Central memory CD4-positive, alpha-beta T cell (primary cell): ENCODE measurements at regions not wholly inside any gene's neighbourhood (a gene's known extent, or its start where the extent isn't known, plus 50 kb on each side); places are given as distances from the start of the nearest gene placed in this dataset.

ENCODE experiments used
- DNase-seq: peaks from one replicate; pipeline ENCODE4 v3.0.0; 2022

DNA sequence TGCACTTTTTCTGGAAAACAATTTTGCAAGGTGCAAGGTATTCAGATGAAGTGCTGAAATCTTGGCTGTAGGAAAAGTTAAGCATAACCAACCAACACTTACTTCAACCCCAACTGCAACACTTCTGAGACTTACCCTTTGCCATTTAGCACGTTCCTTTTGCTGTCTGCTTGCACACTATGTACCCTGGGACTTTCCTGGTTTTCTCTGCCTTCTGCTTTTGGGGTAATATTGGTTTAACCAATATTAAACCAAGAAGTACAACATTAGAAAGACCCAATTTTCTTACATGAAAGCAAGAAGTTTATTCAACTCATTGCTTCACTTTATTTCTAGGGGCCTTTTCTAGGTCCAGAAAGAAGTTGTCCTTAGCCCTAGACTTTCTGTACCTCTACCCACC lies 193.0 kb downstream of the HLX start:
- no peak for DNase-seq

DNA sequence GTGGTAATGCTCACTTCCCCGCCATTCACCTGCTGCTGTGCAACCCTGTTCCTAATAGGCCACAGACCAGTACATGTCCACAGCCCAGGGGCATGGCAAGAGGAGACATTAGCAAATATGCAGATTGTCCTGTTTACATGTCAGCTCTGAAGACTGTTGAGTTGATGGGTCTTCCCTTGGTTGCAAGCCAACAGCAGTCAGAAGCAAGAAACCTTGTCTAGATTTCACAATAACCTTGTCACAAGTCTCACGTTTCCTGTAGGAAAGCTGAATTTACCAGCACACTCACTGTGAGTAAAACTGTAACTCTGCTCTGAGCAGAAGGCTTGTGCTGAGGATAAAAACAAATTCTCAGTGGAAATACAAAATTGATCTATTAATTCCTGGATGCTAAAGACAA lies 195.1 kb downstream of the HLX start:
- DNase-seq: no peak

GRCh38 chr1:221075911-221076310 lies 196.7 kb downstream of the HLX start:
- no peak for DNase-seq

DNA sequence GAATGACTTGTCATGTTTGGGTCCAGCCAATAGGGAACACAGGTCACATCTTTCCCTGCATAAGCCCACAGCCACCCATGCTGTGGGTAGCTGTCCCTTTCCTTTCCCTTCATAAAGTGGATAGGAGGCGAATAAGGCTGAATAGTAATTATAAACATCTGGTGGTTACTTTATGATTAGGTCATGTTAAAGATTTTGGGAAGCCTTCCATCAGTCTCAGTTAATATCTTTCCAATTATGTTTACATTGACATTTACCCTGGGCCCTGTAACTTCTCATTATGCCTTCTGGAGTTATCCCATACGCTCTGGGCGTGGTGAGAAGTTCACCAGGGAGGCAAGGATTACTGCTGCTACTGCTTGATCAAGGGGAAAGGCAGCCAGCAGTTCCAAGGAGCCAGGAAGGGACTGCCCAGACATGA lies 197.2 kb downstream of the HLX start:
- DNase-seq: no peak

DNA sequence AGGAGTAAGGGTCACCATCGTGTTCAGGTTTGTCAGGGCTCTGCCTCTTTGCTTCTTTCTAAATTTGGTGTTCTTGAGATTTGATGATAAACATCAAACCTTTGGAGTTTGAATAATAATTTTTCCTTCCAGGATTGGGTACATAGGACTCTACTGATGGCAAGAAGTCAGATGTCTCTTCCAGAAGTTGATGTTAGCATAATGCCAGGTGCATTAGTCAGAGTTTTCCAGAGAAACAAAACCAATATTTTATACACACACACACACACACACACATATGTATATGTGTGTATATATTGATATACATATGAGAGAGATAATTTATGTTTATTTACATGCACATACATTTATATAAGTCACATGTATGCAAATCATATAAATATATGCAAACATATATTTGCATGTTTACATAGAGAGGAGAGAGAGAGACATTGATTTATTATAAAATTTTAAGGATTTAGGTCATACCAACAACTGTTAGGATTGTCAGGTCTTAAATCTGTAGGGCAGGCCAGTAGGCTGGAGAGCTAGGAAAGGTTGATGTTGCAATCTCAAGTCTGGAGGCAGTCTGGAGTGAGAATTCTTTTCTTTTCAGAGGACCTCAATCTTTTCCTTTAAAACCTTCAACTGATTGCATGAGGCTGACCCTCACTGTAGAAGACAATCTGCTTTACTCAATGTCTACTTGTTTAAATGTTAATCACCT lies 199.2 kb downstream of the HLX start:
- no peak for DNase-seq

DNA sequence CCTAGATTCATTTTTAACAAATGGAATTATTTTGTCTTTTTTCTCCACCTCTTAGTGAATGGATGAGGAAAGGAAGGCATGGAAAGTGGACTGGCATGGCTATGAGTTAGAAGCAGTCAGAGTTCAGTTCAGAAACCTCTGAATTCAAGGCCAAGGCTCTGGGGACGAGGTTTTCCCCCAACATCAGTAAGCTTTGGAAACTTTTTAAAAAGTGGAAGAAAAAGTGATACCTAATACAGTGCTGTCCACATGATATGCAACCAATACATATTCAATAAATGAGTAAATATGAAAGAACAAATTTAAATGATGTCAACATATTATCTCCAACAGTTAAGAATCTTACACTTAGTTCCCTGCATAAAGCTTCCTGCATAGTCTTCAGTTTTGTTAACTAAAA lies 204.7 kb downstream of the HLX start:
- no peak for DNase-seq

DNA sequence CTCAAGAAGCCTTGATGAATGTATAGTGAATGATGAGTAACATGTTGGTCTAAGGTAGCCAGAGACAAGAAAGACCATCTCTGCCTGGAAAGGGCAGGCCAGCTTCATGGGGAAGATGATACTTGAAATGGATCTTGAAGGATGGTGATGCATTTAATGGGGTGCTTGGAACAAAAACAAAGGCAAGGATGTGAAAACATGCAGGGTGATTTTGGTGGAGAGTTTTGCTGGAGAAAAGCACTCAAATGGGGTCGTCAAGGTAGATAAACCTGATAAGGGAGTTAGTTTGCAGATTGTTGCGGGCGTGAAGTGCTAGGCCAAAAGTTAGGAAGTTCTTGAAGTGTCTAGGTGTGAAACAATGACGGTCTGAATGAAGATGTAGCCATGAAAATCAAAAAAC lies 205.4 kb downstream of the HLX start:
- DNase-seq: no peak

GRCh38 chr1:221085701-221086375 lies 206.6 kb downstream of the HLX start:
- DNase-seq: no peak

- no peak for DNase-seq
Measured at GRCh38 chr1:221087919-221088318, 208.7 kb downstream of the HLX start.

DNA sequence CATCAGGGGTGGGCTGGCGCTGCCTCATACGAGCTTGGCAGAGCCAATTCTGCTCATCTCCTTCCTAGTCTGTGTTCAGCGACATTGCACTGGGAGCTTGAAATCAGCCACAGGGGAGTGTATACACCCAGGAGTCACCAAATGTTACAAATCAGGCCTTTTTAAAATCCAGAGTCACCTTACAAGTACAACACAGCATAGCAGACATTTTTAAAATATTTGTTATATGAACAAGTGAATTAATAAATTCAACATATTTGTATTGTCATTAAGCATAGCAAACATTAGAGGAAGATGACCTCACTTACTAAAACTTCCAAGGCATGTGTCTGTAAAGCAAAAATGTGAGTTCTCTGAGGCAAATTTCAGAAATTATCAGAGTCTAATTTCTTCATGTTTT lies 210.0 kb downstream of the HLX start:
- no peak for DNase-seq

GRCh38 chr1:221089803-221090202 lies 210.6 kb downstream of the HLX start:
- no peak for DNase-seq

DNA sequence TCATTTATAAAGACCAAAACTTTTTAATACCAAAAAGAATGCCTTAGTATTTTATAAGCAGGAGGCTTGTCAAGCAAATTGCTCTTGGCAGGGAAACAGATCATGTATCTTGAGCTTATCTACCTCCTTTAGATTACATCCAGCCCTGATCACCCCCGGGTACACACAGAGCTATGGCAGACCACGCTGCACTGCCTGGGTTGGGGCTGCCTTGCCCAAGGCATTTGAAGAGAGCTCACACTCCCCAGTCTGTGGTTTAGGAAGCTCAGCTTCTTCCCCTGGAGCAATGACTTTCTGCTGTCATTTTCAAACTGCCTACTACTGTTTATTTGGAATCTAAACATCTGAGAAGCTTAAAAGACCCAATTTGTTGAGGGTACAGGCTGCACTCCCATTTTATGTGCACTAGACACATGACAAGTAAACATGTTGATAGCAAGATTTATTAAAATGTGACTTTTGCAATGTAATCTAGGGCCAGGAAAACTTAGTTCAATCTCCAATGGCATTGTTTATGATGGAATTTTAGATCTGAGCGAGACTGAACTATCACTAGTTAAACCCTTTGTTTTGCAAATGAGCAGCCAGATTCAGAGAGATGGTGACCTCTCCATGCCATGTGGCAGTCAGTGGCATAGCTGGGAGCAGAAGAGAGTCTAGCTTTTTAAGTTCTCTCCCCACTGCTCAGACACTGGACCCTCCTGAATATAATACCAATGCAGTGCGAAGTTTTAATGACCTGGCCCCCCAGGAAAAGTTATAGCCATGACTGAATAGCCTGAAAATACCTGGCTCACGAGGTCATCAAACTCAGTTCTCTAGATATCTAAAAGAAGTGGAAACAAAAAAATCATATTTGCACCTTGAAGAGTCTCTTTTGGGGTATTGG lies 214.9 kb downstream of the HLX start:
- no peak for DNase-seq

DNA sequence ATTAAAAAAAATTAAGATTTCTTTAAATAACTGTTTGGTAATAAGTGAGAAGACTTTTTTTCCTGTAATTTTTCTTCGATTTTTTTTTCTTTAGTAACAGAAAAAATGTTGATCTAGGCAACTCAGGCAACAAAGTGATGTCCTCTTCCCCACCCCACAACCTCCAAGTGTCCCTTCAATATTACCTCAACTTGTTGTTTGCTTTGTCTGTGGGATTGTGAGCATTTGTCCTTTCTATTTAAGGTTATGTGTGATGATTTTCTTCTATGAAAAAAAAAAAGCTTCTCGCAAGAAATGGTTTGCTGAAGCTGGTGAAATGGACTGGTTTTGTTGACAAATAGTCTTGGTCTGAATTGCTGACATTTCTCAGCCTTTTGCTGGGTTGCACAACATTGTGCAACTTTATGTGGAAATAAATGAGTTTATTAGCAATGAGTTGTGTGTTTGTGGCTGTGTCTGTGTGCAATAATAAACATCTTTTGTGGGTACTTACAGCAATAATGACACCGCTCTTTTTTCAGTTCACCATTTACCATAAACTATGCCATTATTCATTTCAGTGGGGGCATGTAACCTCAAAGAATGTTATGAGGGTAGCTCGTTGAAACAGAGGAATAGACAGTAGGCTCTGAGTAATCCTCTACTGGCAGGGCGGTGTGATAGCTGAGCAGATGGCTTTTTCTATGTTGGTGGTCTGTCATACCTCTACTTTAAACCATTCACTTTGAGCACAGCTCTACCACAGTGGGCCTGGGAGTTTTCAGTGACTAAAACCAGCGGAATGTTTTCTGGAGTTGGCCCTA lies 218.4 kb downstream of the HLX start:
- DNase-seq: no peak

DNA sequence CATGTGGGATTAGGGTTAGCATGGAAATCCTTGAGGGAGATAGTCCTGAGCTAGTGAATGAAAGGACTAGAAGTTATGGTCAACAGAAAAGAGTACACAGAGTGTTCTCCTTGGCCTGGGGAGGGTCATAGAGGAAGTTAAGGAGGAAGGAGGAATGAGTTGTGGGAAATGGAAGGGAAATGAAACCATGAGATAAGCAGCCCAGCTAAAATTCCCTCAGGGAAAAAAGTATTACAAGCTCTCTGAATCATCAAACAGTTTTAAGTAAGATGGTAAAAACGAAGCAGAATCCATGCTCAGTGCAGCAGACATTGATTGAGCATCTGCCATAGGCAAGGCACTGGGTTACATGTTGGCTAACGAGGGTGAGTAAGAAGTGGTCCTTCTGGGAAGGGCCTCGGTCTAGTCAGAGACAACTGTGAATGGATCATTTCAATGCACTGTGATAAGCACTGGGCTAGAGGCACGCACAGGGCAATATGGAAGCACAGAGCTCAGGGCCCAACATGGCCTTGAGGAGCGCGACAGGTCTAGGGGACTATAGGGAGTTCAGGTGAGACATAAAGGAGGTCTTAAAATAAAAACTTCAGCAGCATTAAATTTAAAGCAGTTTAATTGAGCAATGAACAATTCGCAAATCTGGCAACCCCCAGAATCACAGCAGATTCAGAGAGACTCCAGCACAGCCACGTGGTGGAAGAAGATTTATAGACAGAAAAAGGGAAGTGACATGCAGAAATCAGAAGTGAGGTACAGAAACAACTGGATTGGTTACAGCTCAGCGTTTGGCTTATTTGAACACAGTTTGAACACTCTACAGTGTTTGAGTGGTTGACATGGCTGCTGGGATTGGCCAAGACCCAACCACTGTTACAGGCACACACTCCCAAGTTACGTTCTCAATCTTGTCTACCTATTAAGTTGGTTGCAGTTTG lies 219.5 kb downstream of the HLX start:
- DNase-seq: no peak

GRCh38 chr1:221099747-221100595 lies 220.7 kb downstream of the HLX start:
- DNase-seq: no peak

DNA sequence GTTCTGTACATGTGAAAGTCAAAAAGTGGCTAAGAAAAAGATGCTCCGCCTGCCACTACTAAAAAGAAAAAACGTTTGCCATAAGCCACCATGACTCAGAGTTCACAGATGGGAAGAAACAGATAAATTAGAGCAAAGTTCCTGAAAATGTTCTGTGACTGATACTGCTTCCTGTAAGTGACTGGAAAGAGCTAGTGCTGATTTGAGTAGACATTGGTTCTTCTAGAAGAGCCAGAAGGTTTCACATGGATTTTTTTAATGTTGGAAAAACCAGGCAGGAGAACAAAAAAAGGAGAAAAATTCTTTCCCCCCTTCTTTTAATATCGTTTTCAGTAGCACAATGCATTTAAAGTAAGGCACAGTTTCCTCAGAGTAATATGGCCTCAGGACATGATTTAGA lies 221.4 kb downstream of the HLX start:
- DNase-seq: no peak

- no peak for DNase-seq
Measured at GRCh38 chr1:221101807-221102605, 222.8 kb downstream of the HLX start.

GRCh38 chr1:221104596-221104995 lies 225.4 kb downstream of the HLX start:
- no peak for DNase-seq

DNA sequence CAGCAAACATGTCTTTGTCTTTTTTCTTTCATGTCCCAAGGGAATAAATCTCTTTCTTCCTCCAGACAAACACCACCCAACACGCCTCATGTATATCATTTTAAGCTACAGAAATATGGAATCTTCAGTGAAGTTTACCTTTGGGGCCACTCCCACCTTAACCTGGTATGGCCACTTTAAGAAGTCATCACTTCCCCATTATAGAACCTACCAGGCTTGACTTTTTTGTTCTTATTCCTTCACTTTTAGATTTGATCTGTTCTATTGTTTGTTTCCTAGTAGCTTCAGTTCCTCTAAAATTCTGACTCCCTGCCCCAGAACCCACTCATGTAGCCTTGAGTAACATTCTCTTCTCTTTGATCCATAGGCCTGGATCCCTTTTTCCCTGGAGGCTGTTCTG lies 226.3 kb downstream of the HLX start:
- DNase-seq: no peak

GRCh38 chr1:221106616-221107015 lies 227.4 kb downstream of the HLX start:
- no peak for DNase-seq
